ENCODE measurements at regions not wholly inside any gene's neighbourhood (a gene's known extent, or its start where the extent isn't known, plus 50 kb on each side); places are given as distances from the start of the nearest gene placed in this dataset.

GRCh38 chr20:55776176-55776575, 229.1 kb downstream of the CBLN4 start:
- TF ChIP-seq CTCF (IDR thresholded peaks at IDR 0.05) (no peak), POLR2A (IDR thresholded peaks at IDR 0.05) (no peak)
